Gastrocnemius medialis (tissue), 4 donors: ENCODE measurements at regions not wholly inside any gene's neighbourhood (a gene's known extent, or its start where the extent isn't known, plus 50 kb on each side); places are given as distances from the start of the nearest gene placed in this dataset.

Experiments used
- POLR2A ChIP-seq, 2 donors: fragments of 450-650 bp; IDR thresholded peaks; one replicate each; pipeline ENCODE4 v1.6.1; 2017; ENCODE audit warnings: antibody characterized with exemption in 2 of 2, mild to moderate bottlenecking in 2 of 2, moderate library complexity in 2 of 2
- TF ChIP-seq, protein P1 (sequence below), 5 experiments: fragments of 450-650 bp in 3 of 5; fragments of 200-600 bp in 2 of 5; sonication (generic) in 2 of 5; IDR thresholded peaks in 4 of 5; conservative IDR thresholded peaks in 1 of 5; 1 replicate in 4 of 5; 2 replicates in 1 of 5; pipeline ENCODE4 v1.5.1; 2016 to 2019; ENCODE audit warnings: antibody characterized with exemption in 5 of 5, mild to moderate bottlenecking in 3 of 5, moderate library complexity in 3 of 5

DNA sequence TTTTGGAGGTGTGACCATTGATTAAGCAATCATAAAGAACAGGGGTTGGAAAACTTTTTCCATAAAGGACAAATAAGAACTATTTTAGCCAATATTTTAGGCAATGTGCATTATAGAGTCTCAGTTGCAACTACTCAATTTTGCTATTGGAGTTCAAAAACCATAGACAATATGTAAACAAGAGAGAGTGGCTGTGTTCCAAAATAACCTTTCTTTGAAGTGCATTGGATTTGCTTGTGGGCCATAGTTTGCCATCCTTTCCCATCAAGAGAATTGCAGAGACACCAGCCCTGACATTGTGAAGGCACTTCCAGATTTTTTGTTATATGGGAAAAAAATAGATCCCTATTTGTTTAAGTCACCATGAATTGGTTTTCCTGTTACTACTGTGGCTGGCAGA, 63.3 kb upstream of the LARGE1 start:
- no peak for TF ChIP-seq POLR2A (IDR thresholded peaks at IDR 0.05)
- TF ChIP-seq, protein P1, sequence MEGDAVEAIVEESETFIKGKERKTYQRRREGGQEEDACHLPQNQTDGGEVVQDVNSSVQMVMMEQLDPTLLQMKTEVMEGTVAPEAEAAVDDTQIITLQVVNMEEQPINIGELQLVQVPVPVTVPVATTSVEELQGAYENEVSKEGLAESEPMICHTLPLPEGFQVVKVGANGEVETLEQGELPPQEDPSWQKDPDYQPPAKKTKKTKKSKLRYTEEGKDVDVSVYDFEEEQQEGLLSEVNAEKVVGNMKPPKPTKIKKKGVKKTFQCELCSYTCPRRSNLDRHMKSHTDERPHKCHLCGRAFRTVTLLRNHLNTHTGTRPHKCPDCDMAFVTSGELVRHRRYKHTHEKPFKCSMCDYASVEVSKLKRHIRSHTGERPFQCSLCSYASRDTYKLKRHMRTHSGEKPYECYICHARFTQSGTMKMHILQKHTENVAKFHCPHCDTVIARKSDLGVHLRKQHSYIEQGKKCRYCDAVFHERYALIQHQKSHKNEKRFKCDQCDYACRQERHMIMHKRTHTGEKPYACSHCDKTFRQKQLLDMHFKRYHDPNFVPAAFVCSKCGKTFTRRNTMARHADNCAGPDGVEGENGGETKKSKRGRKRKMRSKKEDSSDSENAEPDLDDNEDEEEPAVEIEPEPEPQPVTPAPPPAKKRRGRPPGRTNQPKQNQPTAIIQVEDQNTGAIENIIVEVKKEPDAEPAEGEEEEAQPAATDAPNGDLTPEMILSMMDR (IDR thresholded peaks at IDR 0.05 in 4 of 5, conservative IDR thresholded peaks at IDR 0.05 in 1 of 5), result no peak
